Colonic mucosa (tissue), 4 donors: ENCODE measurements at regions not wholly inside any gene's neighbourhood (a gene's known extent, or its start where the extent isn't known, plus 50 kb on each side); places are given as distances from the start of the nearest gene placed in this dataset.

Source experiments
- DNase-seq: peaks from one replicate; pipeline ENCODE4 v3.0.0-alpha.2; 2020
- H3K27ac ChIP-seq: fragments of 200-600 bp; one replicate; pipeline ENCODE4 v1.8.0; 2021
- H3K27me3 ChIP-seq: fragments of 200-600 bp; one replicate; pipeline ENCODE4 v1.8.0; 2021
- H3K36me3 ChIP-seq: fragments of 200-600 bp; one replicate; pipeline ENCODE4 v1.8.0; 2021
- H3K4me1 ChIP-seq: fragments of 200-600 bp; one replicate; pipeline ENCODE4 v1.8.0; 2021; ENCODE audit warnings: mild to moderate bottlenecking
- H3K4me3 ChIP-seq: fragments of 200-600 bp; one replicate; pipeline ENCODE4 v1.8.0; 2021
- H3K9ac ChIP-seq, 2 donors: one replicate each; pipeline ENCODE4 v1.7.0; 2013; ENCODE audit warnings: control low read depth in 2 of 2, low read depth in 2 of 2, low read length in 2 of 2
- H3K9me3 ChIP-seq: fragments of 200-600 bp; one replicate; pipeline ENCODE4 v1.8.0; 2021
- CTCF ChIP-seq: fragments of 200-600 bp; IDR thresholded peaks from one replicate; pipeline ENCODE4 v1.8.0; 2022; ENCODE audit warnings: antibody characterized with exemption, mild to moderate bottlenecking
- intact Hi-C: fragments of 100-400 bp; cut with DNase I; formaldehyde crosslinking; loops from one replicate; pipeline ENCODE4 v1.14.1; 2022
- donor health status: healthy.
- donor health status: DM: no; HTN: no; CAD: no.
- donor health status: DM: no; HTN: no; CAD: no.

GRCh38 chr3:176174060-176174459 is 1023.2 kb downstream of the TBL1XR1 start:
- no peak for DNase-seq
- Histone ChIP-seq H3K27me3 (no peaks in the 10 kb centered on the region), H3K4me1 (no peaks in the 10 kb centered on the region), H3K36me3 (no peaks in the 10 kb centered on the region), H3K9me3 (no peaks in the 10 kb centered on the region), H3K27ac (no peak overlapping the region), H3K4me3 (no peak overlapping the region), H3K9ac (no peak overlapping the region)
- TF ChIP-seq CTCF, result no peak
- intact Hi-C loops, result no loop called here

GRCh38 chr3:176172492-176172891 is 1024.8 kb downstream of the TBL1XR1 start:
- Histone ChIP-seq H3K4me1 (no peaks in the 10 kb centered on the region), H3K27me3 (no peaks in the 10 kb centered on the region), H3K27ac (no peak overlapping the region), H3K4me3 (no peak overlapping the region), H3K9me3 (no peaks in the 10 kb centered on the region), H3K9ac (no peak overlapping the region), H3K36me3 (no peaks in the 10 kb centered on the region)
- DNase-seq, result no peak
- intact Hi-C loops, result no loop called here
- TF ChIP-seq CTCF, result no peak

GRCh38 chr3:176167272-176167671 is 1030.0 kb downstream of the TBL1XR1 start:
- Histone ChIP-seq H3K36me3 (no peaks in the 10 kb centered on the region), H3K9me3 (no peaks in the 10 kb centered on the region), H3K4me1 (no peaks in the 10 kb centered on the region), H3K27ac (no peak overlapping the region), H3K4me3 (no peak overlapping the region), H3K27me3 (no peaks in the 10 kb centered on the region), H3K9ac (no peak overlapping the region)
- no peak for TF ChIP-seq CTCF
- DNase-seq, result no peak
- intact Hi-C loops, result no loop called here

- H3K36me3 ChIP-seq, result no peaks in the 10 kb centered on the region
- no peaks in the 10 kb centered on the region for H3K27me3 ChIP-seq
- H3K27ac ChIP-seq, result no peak overlapping the region
- intact Hi-C loops, result no loop called here
- H3K4me3 ChIP-seq, result no peak overlapping the region
- H3K9me3 ChIP-seq, result no peaks in the 10 kb centered on the region
- H3K9ac ChIP-seq, result no peak overlapping the region
- DNase-seq, result no peak
- H3K4me1 ChIP-seq, result no peaks in the 10 kb centered on the region
- TF ChIP-seq CTCF, result no peak
Observed at GRCh38 chr3:176160997-176161396, 1036.3 kb downstream of the TBL1XR1 start.

- TF ChIP-seq CTCF, result no peak
- Histone ChIP-seq H3K27me3 (no peaks in the 10 kb centered on the region), H3K4me1 (no peaks in the 10 kb centered on the region), H3K4me3 (no peak overlapping the region), H3K9ac (no peak overlapping the region), H3K27ac (no peak overlapping the region), H3K9me3 (no peaks in the 10 kb centered on the region), H3K36me3 (no peaks in the 10 kb centered on the region)
- intact Hi-C loops, result no loop called here
- DNase-seq, result no peak
Observed at GRCh38 chr3:176159796-176160195, 1037.5 kb downstream of the TBL1XR1 start.

- Histone ChIP-seq H3K9me3 (no peaks in the 10 kb centered on the region), H3K36me3 (no peaks in the 10 kb centered on the region), H3K27ac (no peak overlapping the region), H3K27me3 (no peaks in the 10 kb centered on the region), H3K9ac (no peak overlapping the region), H3K4me1 (no peaks in the 10 kb centered on the region), H3K4me3 (no peak overlapping the region)
- TF ChIP-seq CTCF, result no peak
- no peak for DNase-seq
- intact Hi-C loops, result no loop called here
Observed at GRCh38 chr3:176155012-176155411, 1042.3 kb downstream of the TBL1XR1 start.
